Stimulated activated naive CD8-positive, alpha-beta T cell treated with anti-CD3 and anti-CD28 coated beads, Interleukin-15, amount 100 ng/mL, for 72 hours (primary cell): ENCODE measurements at regions not wholly inside any gene's neighbourhood (a gene's known extent, or its start where the extent isn't known, plus 50 kb on each side); places are given as distances from the start of the nearest gene placed in this dataset.

Experiments
- ATAC-seq: fragments of 150-1000 bp; cut with Tn5 transposase; 2 replicates; pipeline ENCODE4 v1.10.0; 2021; ENCODE audit warnings: mild to moderate bottlenecking, moderate library complexity
- DNase-seq, 2 donors: peaks; one replicate each; pipeline ENCODE4 v3.0.0; 2021 to 2022
- H3K27ac Mint-ChIP-seq, 2 donors: one replicate each; pipeline ENCODE4 v1.8.0; 2022; ENCODE audit warnings: mild to moderate bottlenecking in 2 of 2, mixed read lengths in 2 of 2, moderate library complexity in 2 of 2
- H3K27me3 Mint-ChIP-seq: one replicate; pipeline ENCODE4 v1.8.0; 2022; ENCODE audit warnings: mixed read lengths
- H3K4me1 Mint-ChIP-seq: one replicate; pipeline ENCODE4 v1.8.0; 2022; ENCODE audit warnings: mild to moderate bottlenecking, mixed read lengths
- H3K4me3 Mint-ChIP-seq, 2 donors: one replicate each; pipeline ENCODE4 v1.8.0; 2022; ENCODE audit warnings: mild to moderate bottlenecking in 2 of 2, mixed read lengths in 2 of 2, moderate library complexity in 1 of 2
- H3K9me3 Mint-ChIP-seq, 2 donors: one replicate each; pipeline ENCODE4 v1.8.0; 2022; ENCODE audit warnings: mixed read lengths in 2 of 2

GRCh38 chr20:12399110-12399836 is 481.6 kb downstream of the BTBD3 start:
- H3K9me3 Mint-ChIP-seq = peaks cover 14 to 20% of the 10 kb centered on the region in 2 donors
- no peak overlapping the region for H3K4me3 Mint-ChIP-seq
- no peak overlapping the region for H3K27ac Mint-ChIP-seq
- no peak for ATAC-seq
- H3K4me1 Mint-ChIP-seq = no peaks in the 10 kb centered on the region
- DNase-seq = no peak
- H3K27me3 Mint-ChIP-seq = no peaks in the 10 kb centered on the region

GRCh38 chr20:12404941-12405340 is 487.2 kb downstream of the BTBD3 start:
- Mint-ChIP-seq H3K27me3 (no peaks in the 10 kb centered on the region), H3K27ac (no peak overlapping the region), H3K4me3 (no peak overlapping the region), H3K9me3 (peaks cover 31 to 43% of the 10 kb centered on the region in 2 donors), H3K4me1 (no peaks in the 10 kb centered on the region)
- no peak for DNase-seq
- no peak for ATAC-seq

- Mint-ChIP-seq H3K9me3 (peaks cover 33 to 56% of the 10 kb centered on the region in 2 donors), H3K4me1 (no peaks in the 10 kb centered on the region), H3K27ac (no peak overlapping the region), H3K27me3 (no peaks in the 10 kb centered on the region), H3K4me3 (no peak overlapping the region)
- ATAC-seq (no peak), DNase-seq (no peak)
Measured at GRCh38 chr20:12406978-12407377, 489.3 kb downstream of the BTBD3 start.

GRCh38 chr20:12409501-12409900 is 491.8 kb downstream of the BTBD3 start:
- no peak overlapping the region for H3K27ac Mint-ChIP-seq
- no peaks in the 10 kb centered on the region for H3K27me3 Mint-ChIP-seq
- no peak overlapping the region for H3K4me3 Mint-ChIP-seq
- no peaks in the 10 kb centered on the region for H3K4me1 Mint-ChIP-seq
- DNase-seq (no peak), ATAC-seq (no peak)
- peaks cover 19 to 46% of the 10 kb centered on the region in 2 donors for H3K9me3 Mint-ChIP-seq

- ATAC-seq (no peak), DNase-seq (no peak)
- H3K9me3 Mint-ChIP-seq = peaks cover 19 to 54% of the 10 kb centered on the region in 2 donors
- H3K27ac Mint-ChIP-seq = no peak overlapping the region
- H3K27me3 Mint-ChIP-seq = no peaks in the 10 kb centered on the region
- H3K4me1 Mint-ChIP-seq = no peaks in the 10 kb centered on the region
- H3K4me3 Mint-ChIP-seq = no peak overlapping the region
Measured at GRCh38 chr20:12410783-12411182, 493.1 kb downstream of the BTBD3 start.

GRCh38 chr20:12411246-12411940 is 493.7 kb downstream of the BTBD3 start:
- no peak for ATAC-seq
- no peak for DNase-seq
- Mint-ChIP-seq H3K9me3 (peaks cover 15 to 56% of the 10 kb centered on the region in 2 donors), H3K27ac (no peak overlapping the region), H3K4me1 (no peaks in the 10 kb centered on the region), H3K27me3 (no peaks in the 10 kb centered on the region), H3K4me3 (no peak overlapping the region)

- H3K27ac Mint-ChIP-seq = no peak overlapping the region
- peaks cover 5 to 47% of the 10 kb centered on the region in 2 donors for H3K9me3 Mint-ChIP-seq
- no peak overlapping the region for H3K4me3 Mint-ChIP-seq
- DNase-seq (no peak), ATAC-seq (no peak)
- no peaks in the 10 kb centered on the region for H3K27me3 Mint-ChIP-seq
- H3K4me1 Mint-ChIP-seq = no peaks in the 10 kb centered on the region
Measured at GRCh38 chr20:12413116-12413515, 495.4 kb downstream of the BTBD3 start.

- H3K9me3 Mint-ChIP-seq = peaks cover 5 to 34% of the 10 kb centered on the region in 2 donors
Measured at GRCh38 chr20:12414446-12415274, 497.0 kb downstream of the BTBD3 start.

GRCh38 chr20:12416281-12416680 is 498.6 kb downstream of the BTBD3 start:
- Mint-ChIP-seq H3K4me3 (no peak overlapping the region), H3K27ac (no peak overlapping the region), H3K27me3 (no peaks in the 10 kb centered on the region), H3K9me3 (peaks cover 0 to 23% of the 10 kb centered on the region in 2 donors), H3K4me1 (no peaks in the 10 kb centered on the region)
- DNase-seq (no peak), ATAC-seq (no peak)

More at GRCh38 chr20:12414446-12415274, 497.0 kb downstream of the BTBD3 start:
- H3K4me1 Mint-ChIP-seq = no peaks in the 10 kb centered on the region
- no peak overlapping the region for H3K27ac Mint-ChIP-seq
- H3K4me3 Mint-ChIP-seq = no peak overlapping the region
- no peaks in the 10 kb centered on the region for H3K27me3 Mint-ChIP-seq
- ATAC-seq (no peak), DNase-seq (no peak)

GRCh38 chr20:12433724-12434123 is 516.0 kb downstream of the BTBD3 start:
- Mint-ChIP-seq H3K27me3 (no peaks in the 10 kb centered on the region), H3K4me3 (no peak overlapping the region), H3K27ac (no peak overlapping the region), H3K4me1 (no peaks in the 10 kb centered on the region), H3K9me3 (peaks cover 0 to 5% of the 10 kb centered on the region in 2 donors)
- DNase-seq = no peak
- ATAC-seq = no peak

- H3K4me1 Mint-ChIP-seq = no peaks in the 10 kb centered on the region
- no peak for ATAC-seq
Measured at GRCh38 chr20:12434672-12435071, 517.0 kb downstream of the BTBD3 start.

GRCh38 chr20:12435268-12435667 is 517.6 kb downstream of the BTBD3 start:
- H3K4me1 Mint-ChIP-seq = no peaks in the 10 kb centered on the region
- H3K27ac Mint-ChIP-seq = no peak overlapping the region
- no peak overlapping the region for H3K4me3 Mint-ChIP-seq
- ATAC-seq (no peak), DNase-seq (no peak)
- peaks cover 4 to 13% of the 10 kb centered on the region in 2 donors for H3K9me3 Mint-ChIP-seq
- H3K27me3 Mint-ChIP-seq = no peaks in the 10 kb centered on the region

More at GRCh38 chr20:12434672-12435071, 517.0 kb downstream of the BTBD3 start:
- Mint-ChIP-seq H3K27ac (no peak overlapping the region), H3K9me3 (peaks cover 0 to 13% of the 10 kb centered on the region in 2 donors), H3K27me3 (no peaks in the 10 kb centered on the region), H3K4me3 (no peak overlapping the region)
- DNase-seq = no peak

- DNase-seq = no peak
- Mint-ChIP-seq H3K9me3 (peaks cover 21 to 22% of the 10 kb centered on the region in 2 donors), H3K27ac (no peak overlapping the region), H3K27me3 (no peaks in the 10 kb centered on the region), H3K4me1 (no peaks in the 10 kb centered on the region), H3K4me3 (no peak overlapping the region)
- ATAC-seq = no peak
Measured at GRCh38 chr20:12453711-12454110, 536.0 kb downstream of the BTBD3 start.

- Mint-ChIP-seq H3K27me3 (no peaks in the 10 kb centered on the region), H3K4me3 (no peak overlapping the region), H3K27ac (no peak overlapping the region), H3K4me1 (no peaks in the 10 kb centered on the region), H3K9me3 (peaks cover 13 to 14% of the 10 kb centered on the region in 2 donors)
- no peak for ATAC-seq
- DNase-seq = no peak
Measured at GRCh38 chr20:12455148-12455547, 537.5 kb downstream of the BTBD3 start.

GRCh38 chr20:12458241-12458640 is 540.5 kb downstream of the BTBD3 start:
- Mint-ChIP-seq H3K4me3 (no peak overlapping the region), H3K27ac (no peak overlapping the region), H3K9me3 (peaks cover 12 to 20% of the 10 kb centered on the region in 2 donors), H3K27me3 (no peaks in the 10 kb centered on the region), H3K4me1 (no peaks in the 10 kb centered on the region)
- DNase-seq (no peak), ATAC-seq (no peak)
